Activated CD8-positive, alpha-beta T cell treated with anti-CD3 and anti-CD28 coated beads for 36 hours (primary cell): ENCODE measurements at regions not wholly inside any gene's neighbourhood (a gene's known extent, or its start where the extent isn't known, plus 50 kb on each side); places are given as distances from the start of the nearest gene placed in this dataset.

Source experiments
- ATAC-seq: fragments of 200-7000 bp; cut with Tn5 transposase; one replicate; pipeline ENCODE4 v1.10.0; 2021; ENCODE audit warnings: mild to moderate bottlenecking, moderate library complexity
- CTCF ChIA-PET: fragments of 350-600 bp; sonication (Branson Sonifier 250); formaldehyde crosslinking; loops from one replicate; lab custom pipeline; 2021; ENCODE audit warnings: antibody characterized with exemption; lab: Charles Lee
- POLR2A ChIA-PET: fragments of 350-600 bp; sonication (Branson Sonifier 250); formaldehyde crosslinking; loops from one replicate; lab custom pipeline; 2021; ENCODE audit warnings: antibody characterized with exemption; lab: Charles Lee
- DNase-seq: peaks from one replicate; pipeline ENCODE4 v3.0.0-alpha.2; 2020
- H3K27ac Mint-ChIP-seq: one replicate; pipeline ENCODE4 v1.8.0; 2021; ENCODE audit warnings: mild to moderate bottlenecking, mixed read lengths
- H3K27me3 Mint-ChIP-seq: one replicate; pipeline ENCODE4 v1.8.0; 2021; ENCODE audit warnings: mixed read lengths
- H3K36me3 Mint-ChIP-seq: one replicate; pipeline ENCODE4 v1.8.0; 2021; ENCODE audit warnings: low read depth, mixed read lengths
- H3K4me1 Mint-ChIP-seq: one replicate; pipeline ENCODE4 v1.8.0; 2021; ENCODE audit warnings: low read depth, mixed read lengths
- H3K4me3 Mint-ChIP-seq: one replicate; pipeline ENCODE4 v1.8.0; 2021; ENCODE audit warnings: mild to moderate bottlenecking, moderate library complexity, mixed read lengths
- H3K9me3 Mint-ChIP-seq: one replicate; pipeline ENCODE4 v1.8.0; 2021; ENCODE audit warnings: mixed read lengths
- CTCF ChIP-seq: fragments of 200-600 bp; IDR thresholded peaks from one replicate; pipeline ENCODE4 v1.8.0; 2022; ENCODE audit warnings: antibody characterized with exemption, mild to moderate bottlenecking
- intact Hi-C: fragments of 100-400 bp; cut with micrococcal nuclease; formaldehyde crosslinking; loops from one replicate; pipeline ENCODE4 v1.10.0; 2022

GRCh38 chr9:134525070-134525815 is 116.4 kb upstream of the COL5A1 start:
- H3K27me3 Mint-ChIP-seq: no peaks in the 10 kb centered on the region
- peaks cover 1% of the 10 kb centered on the region for H3K9me3 Mint-ChIP-seq
- H3K36me3 Mint-ChIP-seq: peaks cover 2% of the 10 kb centered on the region
- no peak for TF ChIP-seq CTCF
- ChIA-PET POLR2A (no interaction called here), CTCF (interaction anchor here (1.2 kb wide), 1 partner anchor 12 kb away, joined by 3 read pairs; no protein-coding TSS in a partner anchor)
- H3K27ac Mint-ChIP-seq: no peak overlapping the region
- no peaks in the 10 kb centered on the region for H3K4me1 Mint-ChIP-seq
- ATAC-seq: no peak
- DNase-seq: no peak
- intact Hi-C loops: no loop called here
- H3K4me3 Mint-ChIP-seq: no peak overlapping the region

GRCh38 chr9:134525841-134526583 is 115.6 kb upstream of the COL5A1 start:
- ChIA-PET POLR2A (no interaction called here), CTCF (interaction anchor here (1.2 kb wide), 1 partner anchor 11 kb away, joined by 3 read pairs; no protein-coding TSS in a partner anchor)
- Mint-ChIP-seq H3K27ac (no peak overlapping the region), H3K36me3 (peaks cover 2% of the 10 kb centered on the region), H3K9me3 (peaks cover 6% of the 10 kb centered on the region), H3K4me3 (no peak overlapping the region), H3K27me3 (no peaks in the 10 kb centered on the region), H3K4me1 (no peaks in the 10 kb centered on the region)
- intact Hi-C loops: no loop called here
- no peak for DNase-seq
- no peak for ATAC-seq
- no peak for TF ChIP-seq CTCF

- intact Hi-C loops: no loop called here
- Mint-ChIP-seq H3K36me3 (peaks cover 2% of the 10 kb centered on the region), H3K4me3 (no peak overlapping the region), H3K4me1 (no peaks in the 10 kb centered on the region), H3K9me3 (peaks cover 6% of the 10 kb centered on the region), H3K27ac (no peak overlapping the region), H3K27me3 (no peaks in the 10 kb centered on the region)
- ChIA-PET CTCF (interaction anchor here (1.2 kb wide), 1 partner anchor 10 kb away, joined by 3 read pairs; no protein-coding TSS in a partner anchor), POLR2A (no interaction called here)
- DNase-seq (no peak), ATAC-seq (no peak)
- TF ChIP-seq CTCF: no peak
Observed at GRCh38 chr9:134526584-134527477, 114.8 kb upstream of the COL5A1 start.

- Mint-ChIP-seq H3K9me3 (peaks cover 6% of the 10 kb centered on the region), H3K27me3 (no peaks in the 10 kb centered on the region), H3K27ac (no peak overlapping the region), H3K36me3 (peaks cover 2% of the 10 kb centered on the region), H3K4me1 (no peaks in the 10 kb centered on the region), H3K4me3 (no peak overlapping the region)
- ChIA-PET CTCF (no interaction called here), POLR2A (no interaction called here)
- intact Hi-C loops: no loop called here
- TF ChIP-seq CTCF: no peak
- ATAC-seq (no peak), DNase-seq (no peak)
Observed at GRCh38 chr9:134530724-134531123, 110.9 kb upstream of the COL5A1 start.
